ENCODE measurements at regions not wholly inside any gene's neighbourhood (a gene's known extent, or its start where the extent isn't known, plus 50 kb on each side); places are given as distances from the start of the nearest gene placed in this dataset.
"Not testable (repeated sequence)": the region's sequence is repeated elsewhere in the genome, so short reads cannot be mapped to it uniquely, and the experiment has no call there.

GRCh38 chr16:29222615-29223014 is 183.9 kb downstream of the NPIPB11 start:
- not testable (repeated sequence) for TF ChIP-seq CTCF (IDR thresholded peaks at IDR 0.05; ENCODE audit: insufficient read depth, low read length, poor library complexity, severe bottlenecking); EZH2phosphoT487 (conservative IDR thresholded peaks at IDR 0.05; ENCODE audit: low read length)
